Psoas muscle (tissue), 7 donors: ENCODE measurements at regions not wholly inside any gene's neighbourhood (a gene's known extent, or its start where the extent isn't known, plus 50 kb on each side); places are given as distances from the start of the nearest gene placed in this dataset.

ENCODE experiments used
- ATAC-seq, 4 donors: fragments of 200-7000 bp; cut with Tn5 transposase; one replicate each; pipeline ENCODE4 v1.9.1; 2020; ENCODE audit warnings: moderate library complexity in 3 of 4, mild to moderate bottlenecking in 2 of 4
- DNase-seq, 2 donors: peaks; one replicate each; pipeline ENCODE4 v3.0.0-alpha.2; 2020
- H3K27ac ChIP-seq: fragments of 200-600 bp; one replicate; pipeline ENCODE4 v1.8.0; 2022
- H3K27me3 ChIP-seq, 3 donors: fragments of 200-600 bp in 1 of 3; one replicate each; pipeline versions ENCODE4 v1.6.1 to v1.8.0; 2013 to 2022; ENCODE audit warnings: low read length in 2 of 3, mild to moderate bottlenecking in 2 of 3, moderate library complexity in 1 of 3; ENCODE audit not compliant: insufficient read depth in 3 of 3
- H3K36me3 ChIP-seq, 2 donors: fragments of 200-600 bp in 1 of 2; one replicate each; pipeline versions ENCODE4 v1.6.1 to v1.8.0; 2013 to 2022; ENCODE audit warnings: low read depth in 1 of 2, mild to moderate bottlenecking in 1 of 2, moderate library complexity in 1 of 2; ENCODE audit not compliant: insufficient read depth in 1 of 2
- H3K4me1 ChIP-seq: fragments of 200-600 bp; one replicate; pipeline ENCODE4 v1.8.0; 2022
- H3K4me3 ChIP-seq: fragments of 200-600 bp; one replicate; pipeline ENCODE4 v1.8.0; 2022; ENCODE audit warnings: mild to moderate bottlenecking
- H3K9me3 ChIP-seq: fragments of 200-600 bp; one replicate; pipeline ENCODE4 v1.8.0; 2022
- CTCF ChIP-seq: fragments of 200-600 bp; IDR thresholded peaks from one replicate; pipeline ENCODE4 v1.8.0; 2022; ENCODE audit warnings: antibody characterized with exemption
- WGBS, 3 donors: extraction: QIAGEN DNeasy Blood & Tissue Kit; methylation state at CpG; one replicate each; pipeline versions ENCODE4 v1.1.6 to v1.1.7; 2013; 5-methylcytosine and 5-hydroxymethylcytosine counted together
- intact Hi-C, 2 donors: fragments of 100-400 bp; cut with DNase I; formaldehyde crosslinking; loops; one replicate each; pipeline versions ENCODE4 v1.11.0 to v1.14.2; 2022
- donor health status: healthy with polysubstance abuse.
- donor health status: DM: no; HTN: no; CAD: no; lungs with moderate emphysema.
- donor health status: Bipolar disorder and iron deficiency.
- donor health status: healthy.
- donor health status: DM: yes; HTN: yes; CAD: no.
- donor health status: DM: no; HTN: no; CAD: no.
- donor health status: DM: yes; HTN: yes; CAD: no.

- intact Hi-C loops: no loop called here
- 84 to 93% (median 91%) methylated on average over 4 of the region's 4 CpGs for WGBS, 3 donors
- Histone ChIP-seq H3K9me3 (no peaks in the 10 kb centered on the region), H3K27ac (no peak overlapping the region), H3K36me3 (no peaks in the 10 kb centered on the region), H3K4me1 (no peaks in the 10 kb centered on the region), H3K27me3 (no peaks in the 10 kb centered on the region), H3K4me3 (no peak overlapping the region)
- DNase-seq: no peak
- TF ChIP-seq CTCF: no peak
- ATAC-seq: no peak
These were observed 50.6 kb upstream of the JAZF1 start for GRCh38 chr7:28231176-28231575.

- DNase-seq (no peak), ATAC-seq (no peak)
- Histone ChIP-seq H3K27ac (no peak overlapping the region), H3K4me1 (no peaks in the 10 kb centered on the region), H3K27me3 (no peaks in the 10 kb centered on the region), H3K36me3 (no peaks in the 10 kb centered on the region), H3K4me3 (no peak overlapping the region), H3K9me3 (no peaks in the 10 kb centered on the region)
- TF ChIP-seq CTCF: no peak
- WGBS, 3 donors: 79 to 85% (median 80%) methylated on average over 4 of the region's 4 CpGs
- intact Hi-C loops: no loop called here
These were observed 56.0 kb upstream of the JAZF1 start for GRCh38 chr7:28236560-28236959.

- no peak for ATAC-seq
- TF ChIP-seq CTCF: no peak
- H3K9me3 ChIP-seq: no peaks in the 10 kb centered on the region
- H3K27me3 ChIP-seq: no peaks in the 10 kb centered on the region
- H3K4me3 ChIP-seq: no peak overlapping the region
- DNase-seq: peak in 1 of 2 donors; percentile 12
- H3K27ac ChIP-seq: no peak overlapping the region
- no peaks in the 10 kb centered on the region for H3K36me3 ChIP-seq
- no peaks in the 10 kb centered on the region for H3K4me1 ChIP-seq
- WGBS, 3 donors: 70 to 80% (median 74%) methylated on average over 5 of the region's 5 CpGs
- intact Hi-C loops: no loop called here
These were observed 56.8 kb upstream of the JAZF1 start for GRCh38 chr7:28237363-28237762.

GRCh38 chr7:28239823-28240204 is 59.2 kb upstream of the JAZF1 start:
- no peak overlapping the region for H3K27ac ChIP-seq
- ATAC-seq: no peak
- 70 to 84% (median 83%) methylated on average over 9 of the region's 9 CpGs for WGBS, 3 donors
- H3K36me3 ChIP-seq: no peaks in the 10 kb centered on the region
- no peak overlapping the region for H3K4me3 ChIP-seq
- H3K4me1 ChIP-seq: no peaks in the 10 kb centered on the region
- no peaks in the 10 kb centered on the region for H3K9me3 ChIP-seq
- no peak for DNase-seq
- TF ChIP-seq CTCF: no peak
- intact Hi-C loops: no loop called here
- no peaks in the 10 kb centered on the region for H3K27me3 ChIP-seq

- 84 to 90% (median 85%) methylated on average over 5 of the region's 5 CpGs for WGBS, 3 donors
- no peak overlapping the region for H3K27ac ChIP-seq
These were observed 59.9 kb upstream of the JAZF1 start for GRCh38 chr7:28240481-28240880.

More at GRCh38 chr7:28240481-28240880, 59.9 kb upstream of the JAZF1 start:
- Histone ChIP-seq H3K27me3 (no peaks in the 10 kb centered on the region), H3K4me1 (no peaks in the 10 kb centered on the region), H3K9me3 (no peaks in the 10 kb centered on the region), H3K36me3 (no peaks in the 10 kb centered on the region), H3K4me3 (no peak overlapping the region)
- ATAC-seq: no peak
- no peak for TF ChIP-seq CTCF
- DNase-seq: no peak
- intact Hi-C loops: no loop called here
